Left colon (tissue), 2 donors: ENCODE measurements at regions not wholly inside any gene's neighbourhood (a gene's known extent, or its start where the extent isn't known, plus 50 kb on each side); places are given as distances from the start of the nearest gene placed in this dataset.
"Not testable (repeated sequence)": the region's sequence is repeated elsewhere in the genome, so short reads cannot be mapped to it uniquely, and the experiment has no call there.

ENCODE experiments used
- ATAC-seq: fragments of 200-7000 bp; cut with Tn5 transposase; one replicate; pipeline ENCODE4 v1.9.1; 2020; ENCODE audit warnings: mild to moderate bottlenecking, moderate library complexity
- DNase-seq, 2 donors: peaks; one replicate each; pipeline ENCODE4 v3.0.0-alpha.2; 2020
- intact Hi-C, 2 donors: fragments of 100-400 bp; cut with DNase I in 1 of 2; cut with micrococcal nuclease in 1 of 2; formaldehyde crosslinking; loops; one replicate each; pipeline versions ENCODE4 v1.11.2 to v1.14.0; 2022; cut with DNase I, micrococcal nuclease
- donor health status: DM: no; HTN: no; CAD: no.
- donor health status: DM: yes; HTN: yes; CAD: no.

GRCh38 chr4:188942606-188943005 is 803.4 kb downstream of the TRIML1 start:
- DNase-seq: no peak
- intact Hi-C loops: no loop called here
- ATAC-seq: no peak

- no peak for ATAC-seq
- intact Hi-C loops: no loop called here
- no peak for DNase-seq
Observed at GRCh38 chr4:188949596-188949995, 810.4 kb downstream of the TRIML1 start.

- DNase-seq: no peak
- intact Hi-C loops: no loop called here
- no peak for ATAC-seq
Observed at GRCh38 chr4:188955066-188955465, 815.8 kb downstream of the TRIML1 start.

- DNase-seq (no peak), ATAC-seq (no peak)
- intact Hi-C loops: no loop called here
Observed at GRCh38 chr4:188956566-188956965, 817.3 kb downstream of the TRIML1 start.

GRCh38 chr4:188958346-188958745 is 819.1 kb downstream of the TRIML1 start:
- intact Hi-C loops: no loop called here
- ATAC-seq: no peak
- no peak for DNase-seq

GRCh38 chr4:188959424-188959823 is 820.2 kb downstream of the TRIML1 start:
- ATAC-seq: no peak
- intact Hi-C loops: no loop called here

GRCh38 chr4:188960411-188961093 is 821.3 kb downstream of the TRIML1 start:
- ATAC-seq (no peak), DNase-seq (no peak)
- intact Hi-C loops: no loop called here

More at GRCh38 chr4:188959424-188959823, 820.2 kb downstream of the TRIML1 start:
- no peak for DNase-seq

- ATAC-seq: no peak
- DNase-seq: no peak
- intact Hi-C loops: no loop called here
Observed at GRCh38 chr4:188971125-188971524, 831.9 kb downstream of the TRIML1 start.

GRCh38 chr4:188975271-188975670 is 836.0 kb downstream of the TRIML1 start:
- ATAC-seq (no peak), DNase-seq (no peak)
- intact Hi-C loops: no loop called here

GRCh38 chr4:188976644-188977115 is 837.4 kb downstream of the TRIML1 start:
- ATAC-seq: no peak
- intact Hi-C loops: no loop called here
- DNase-seq: no peak

GRCh38 chr4:188977232-188977631 is 838.0 kb downstream of the TRIML1 start:
- DNase-seq, intact Hi-C loops, ATAC-seq: not testable (repeated sequence)

- ATAC-seq (no peak), DNase-seq (no peak)
- intact Hi-C loops: no loop called here
Observed at GRCh38 chr4:188984518-188984917, 845.3 kb downstream of the TRIML1 start.

- no peak for ATAC-seq
- no peak for DNase-seq
Observed at GRCh38 chr4:188986271-188986689, 847.0 kb downstream of the TRIML1 start.

GRCh38 chr4:188987011-188987410 is 847.8 kb downstream of the TRIML1 start:
- intact Hi-C loops: no loop called here
- DNase-seq (no peak), ATAC-seq (no peak)

More at GRCh38 chr4:188986271-188986689, 847.0 kb downstream of the TRIML1 start:
- intact Hi-C loops: no loop called here

GRCh38 chr4:188988131-188988530 is 848.9 kb downstream of the TRIML1 start:
- no peak for DNase-seq
- intact Hi-C loops: no loop called here
- ATAC-seq: no peak

GRCh38 chr4:188989371-188989770 is 850.1 kb downstream of the TRIML1 start:
- DNase-seq (no peak), ATAC-seq (no peak)
- intact Hi-C loops: no loop called here

GRCh38 chr4:188992706-188993105 is 853.5 kb downstream of the TRIML1 start:
- DNase-seq: no peak
- no peak for ATAC-seq
- intact Hi-C loops: no loop called here

GRCh38 chr4:188993871-188994270 is 854.6 kb downstream of the TRIML1 start:
- ATAC-seq: no peak
- intact Hi-C loops: no loop called here
- DNase-seq: no peak

GRCh38 chr4:189001283-189001970 is 862.2 kb downstream of the TRIML1 start:
- ATAC-seq (no peak), DNase-seq (no peak)
- intact Hi-C loops: no loop called here

GRCh38 chr4:189001971-189002450 is 862.8 kb downstream of the TRIML1 start:
- intact Hi-C loops: no loop called here
- ATAC-seq (no peak), DNase-seq (no peak)
